ENCODE measurements at regions not wholly inside any gene's neighbourhood (a gene's known extent, or its start where the extent isn't known, plus 50 kb on each side); places are given as distances from the start of the nearest gene placed in this dataset.

GRCh38 chr18:45349467-45349866 lies 265.8 kb upstream of the SLC14A2 start:
- TF ChIP-seq CTCF (IDR thresholded peaks at IDR 0.05) (no peak), POLR2A (IDR thresholded peaks at IDR 0.05) (no peak)
